H1 (cell line): ENCODE measurements at regions not wholly inside any gene's neighbourhood (a gene's known extent, or its start where the extent isn't known, plus 50 kb on each side); places are given as distances from the start of the nearest gene placed in this dataset.

Experiments
- TBP ChIP-seq: IDR thresholded peaks from 2 replicates; pipeline ENCODE4 v1.6.1; 2011; ENCODE audit warnings: low read depth, low read length, improper control_type of control experiment
- TEAD4 ChIP-seq: IDR thresholded peaks from 2 replicates; pipeline ENCODE4 v1.6.1; 2012; ENCODE audit warnings: low read depth, low read length, inconsistent platforms, mixed read lengths

DNA sequence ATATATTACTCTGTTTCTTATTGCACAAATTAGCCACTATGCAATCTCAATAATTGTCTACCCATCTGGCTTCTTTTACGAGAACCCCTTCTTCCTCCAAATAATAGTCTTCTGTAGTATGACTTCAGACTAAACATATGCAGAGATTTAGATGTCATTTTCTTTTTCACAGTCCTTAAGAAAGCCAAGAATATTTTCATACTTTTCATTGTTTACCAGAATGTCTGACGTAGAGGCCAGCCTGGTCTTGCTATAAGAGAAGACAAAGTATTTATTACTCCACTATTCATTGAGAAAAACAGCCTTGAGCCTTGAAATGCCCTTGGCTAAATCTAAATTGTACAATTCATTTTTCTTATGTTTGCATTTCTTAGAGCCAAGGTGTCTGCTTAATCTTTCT, 714.9 kb upstream of the CXADR start (continued):
- TF ChIP-seq TEAD4 (no peak), TBP (no peak)
